KBM-7 (cell line): ENCODE measurements at regions not wholly inside any gene's neighbourhood (a gene's known extent, or its start where the extent isn't known, plus 50 kb on each side); places are given as distances from the start of the nearest gene placed in this dataset.
"Not testable (repeated sequence)": the region's sequence is repeated elsewhere in the genome, so short reads cannot be mapped to it uniquely, and the experiment has no call there.

Experiments used
- DNase-seq: peaks from one replicate; pipeline ENCODE4 v3.0.0-alpha.2; 2015
- in situ Hi-C: fragments of 300-500 bp; cut with MboI; formaldehyde crosslinking; loops from 2 replicates; pipeline ENCODE4 v1.14.3; 2020; ENCODE audit warnings: low sequenced_read_pairs, low pct_unique_long_range_greater_than_20kb, mixed read lengths

- in situ Hi-C loops, DNase-seq: not testable (repeated sequence)
Measured at GRCh38 chr4:187131826-187132225, 408.2 kb upstream of the FAT1 start.

DNA sequence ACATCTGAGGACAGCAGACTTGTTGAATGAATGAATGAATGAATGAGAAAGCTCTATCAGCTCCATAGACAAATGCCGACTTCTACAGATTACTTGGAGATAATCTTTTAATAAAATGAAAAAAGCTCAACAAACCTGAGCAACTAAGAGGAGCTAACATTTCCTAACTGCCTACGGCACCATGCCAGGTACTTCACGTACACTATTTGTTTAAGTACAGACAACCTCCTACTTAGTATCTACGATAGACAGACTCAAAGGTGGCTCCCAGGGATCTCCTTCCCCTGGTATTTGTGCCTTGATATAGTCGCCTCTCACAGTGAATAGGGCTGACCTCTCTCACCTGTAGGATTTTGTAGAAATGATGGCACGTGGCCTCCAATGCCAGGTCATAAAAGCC is 412.2 kb upstream of the FAT1 start:
- in situ Hi-C loops = no loop called here
- DNase-seq = no peak

DNA sequence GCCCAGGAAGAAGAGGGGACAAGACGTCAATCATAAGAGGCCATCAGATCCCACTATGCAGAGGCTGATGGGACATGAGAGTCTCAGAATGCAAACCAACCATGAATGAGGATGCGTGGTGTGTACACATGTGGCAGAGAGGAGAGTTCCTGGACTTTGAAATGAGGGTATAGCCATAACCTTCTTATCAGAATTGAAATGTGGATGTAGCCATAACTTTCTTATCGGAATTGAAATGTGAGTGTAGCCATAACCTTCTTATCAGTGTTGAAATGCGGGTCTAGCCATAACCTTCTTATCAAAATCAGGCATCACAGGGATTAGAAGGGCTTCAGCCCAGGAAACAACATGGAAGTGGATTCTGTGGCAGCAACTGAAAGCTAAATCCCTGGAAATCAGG is 415.5 kb upstream of the FAT1 start:
- in situ Hi-C loops = no loop called here
- no peak for DNase-seq

- in situ Hi-C loops = no loop called here
- DNase-seq = no peak
Measured at GRCh38 chr4:187141101-187141500, 417.4 kb upstream of the FAT1 start.

GRCh38 chr4:187149229-187149945 is 425.7 kb upstream of the FAT1 start:
- in situ Hi-C loops = no loop called here
- no peak for DNase-seq

- in situ Hi-C loops = no loop called here
- DNase-seq = no peak
Measured at GRCh38 chr4:187157380-187157958, 433.8 kb upstream of the FAT1 start.

DNA sequence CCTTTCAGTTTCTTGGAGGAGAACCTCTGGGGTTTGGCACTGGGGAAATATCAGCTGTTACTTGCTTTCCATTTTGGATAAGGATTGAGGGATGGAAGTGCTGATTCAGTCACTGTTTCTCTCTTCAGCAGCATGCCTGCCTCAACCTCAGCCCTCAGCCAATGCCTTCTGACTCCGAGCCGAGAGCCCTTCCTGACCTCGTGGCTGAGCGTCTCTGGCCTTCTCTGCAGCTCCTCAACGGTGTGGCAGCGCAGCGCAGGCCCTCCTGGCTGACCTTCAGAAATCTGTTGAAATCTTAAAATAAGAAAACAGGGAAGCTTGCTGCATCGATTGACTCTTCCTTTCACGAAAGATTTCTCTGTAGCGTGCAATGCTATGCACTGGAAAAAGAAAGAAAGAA is 434.3 kb upstream of the FAT1 start:
- no peak for DNase-seq
- in situ Hi-C loops = no loop called here

- in situ Hi-C loops = no loop called here
- DNase-seq = no peak
Measured at GRCh38 chr4:187160486-187160885, 436.8 kb upstream of the FAT1 start.

- in situ Hi-C loops = no loop called here
- no peak for DNase-seq
Measured at GRCh38 chr4:187166886-187167512, 443.3 kb upstream of the FAT1 start.

GRCh38 chr4:187171706-187172339 is 448.2 kb upstream of the FAT1 start:
- in situ Hi-C loops = no loop called here
- DNase-seq = no peak

GRCh38 chr4:187172340-187172761 is 448.7 kb upstream of the FAT1 start:
- no peak for DNase-seq
- in situ Hi-C loops = no loop called here

DNA sequence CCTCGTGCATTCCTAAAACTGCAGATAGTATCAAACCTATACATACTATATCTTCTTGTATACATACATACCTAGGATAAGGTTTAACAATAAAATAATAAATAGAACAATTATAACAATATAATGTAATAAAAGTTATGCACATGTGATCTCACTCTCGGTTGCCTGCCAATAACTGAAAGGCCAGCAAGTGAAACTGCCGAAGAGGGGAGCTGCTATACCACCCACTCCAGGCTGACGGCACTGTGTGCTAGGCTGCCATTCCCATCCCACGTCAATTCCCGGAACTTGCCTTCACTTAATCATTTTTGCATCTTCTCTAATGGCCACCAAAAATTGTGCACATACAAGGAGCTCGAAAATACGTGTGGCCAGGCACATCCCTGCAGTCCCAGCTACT is 451.1 kb upstream of the FAT1 start:
- in situ Hi-C loops = no loop called here
- DNase-seq = no peak

GRCh38 chr4:187175197-187175596 is 451.5 kb upstream of the FAT1 start:
- no peak for DNase-seq
- in situ Hi-C loops = no loop called here

DNA sequence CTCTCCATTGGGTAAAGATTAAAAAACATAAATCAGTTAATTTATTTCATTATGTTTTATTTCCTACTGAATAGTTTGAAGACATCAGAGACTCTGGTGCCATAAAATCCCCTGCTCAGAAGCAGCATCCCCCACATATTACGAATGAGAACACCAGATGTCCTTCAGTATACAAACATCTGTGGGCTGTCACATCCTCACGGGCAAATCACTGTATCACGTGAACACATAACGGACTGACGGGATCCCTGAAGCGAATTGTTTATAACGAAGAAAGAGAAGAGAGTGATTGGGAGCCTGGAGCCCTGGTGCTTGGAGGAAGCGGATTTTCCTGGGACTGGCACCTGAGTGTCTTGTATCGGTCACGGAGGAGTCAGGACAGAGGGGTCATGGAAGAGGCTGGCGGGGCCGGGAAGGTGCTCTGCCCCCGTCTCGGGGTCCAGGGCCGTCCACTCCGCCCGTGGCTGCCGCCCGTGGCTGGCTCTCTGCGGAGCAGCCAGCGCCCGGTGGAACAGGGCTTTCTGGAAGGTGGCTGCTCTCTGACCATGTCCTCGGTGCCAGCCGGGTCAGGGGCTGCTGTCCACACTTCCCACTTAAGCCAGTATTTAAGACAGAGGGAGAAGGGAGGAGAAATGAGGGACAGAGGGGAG is 452.7 kb upstream of the FAT1 start:
- in situ Hi-C loops = no loop called here
- DNase-seq = no peak

GRCh38 chr4:187178084-187178483 is 454.4 kb upstream of the FAT1 start:
- in situ Hi-C loops = no loop called here
- no peak for DNase-seq

DNA sequence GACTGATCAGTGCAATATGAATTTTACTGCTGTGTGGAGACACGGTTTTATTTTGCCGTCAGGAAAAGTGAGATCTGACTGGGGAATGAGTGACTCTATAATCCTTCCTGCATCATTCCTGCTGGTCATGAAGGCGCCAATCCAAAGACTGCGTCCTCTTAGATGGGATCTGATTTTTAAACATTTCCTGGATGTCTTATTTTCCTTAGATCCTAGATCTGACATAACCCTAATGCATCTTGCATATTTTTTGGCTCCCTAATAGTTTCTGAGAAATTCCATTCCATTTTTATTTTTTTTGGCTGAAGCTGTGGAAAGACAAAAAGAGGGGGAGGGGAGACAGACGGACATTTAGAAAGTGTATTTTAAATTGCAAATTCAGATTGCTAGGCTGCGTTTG is 454.9 kb upstream of the FAT1 start:
- in situ Hi-C loops = no loop called here
- no peak for DNase-seq

DNA sequence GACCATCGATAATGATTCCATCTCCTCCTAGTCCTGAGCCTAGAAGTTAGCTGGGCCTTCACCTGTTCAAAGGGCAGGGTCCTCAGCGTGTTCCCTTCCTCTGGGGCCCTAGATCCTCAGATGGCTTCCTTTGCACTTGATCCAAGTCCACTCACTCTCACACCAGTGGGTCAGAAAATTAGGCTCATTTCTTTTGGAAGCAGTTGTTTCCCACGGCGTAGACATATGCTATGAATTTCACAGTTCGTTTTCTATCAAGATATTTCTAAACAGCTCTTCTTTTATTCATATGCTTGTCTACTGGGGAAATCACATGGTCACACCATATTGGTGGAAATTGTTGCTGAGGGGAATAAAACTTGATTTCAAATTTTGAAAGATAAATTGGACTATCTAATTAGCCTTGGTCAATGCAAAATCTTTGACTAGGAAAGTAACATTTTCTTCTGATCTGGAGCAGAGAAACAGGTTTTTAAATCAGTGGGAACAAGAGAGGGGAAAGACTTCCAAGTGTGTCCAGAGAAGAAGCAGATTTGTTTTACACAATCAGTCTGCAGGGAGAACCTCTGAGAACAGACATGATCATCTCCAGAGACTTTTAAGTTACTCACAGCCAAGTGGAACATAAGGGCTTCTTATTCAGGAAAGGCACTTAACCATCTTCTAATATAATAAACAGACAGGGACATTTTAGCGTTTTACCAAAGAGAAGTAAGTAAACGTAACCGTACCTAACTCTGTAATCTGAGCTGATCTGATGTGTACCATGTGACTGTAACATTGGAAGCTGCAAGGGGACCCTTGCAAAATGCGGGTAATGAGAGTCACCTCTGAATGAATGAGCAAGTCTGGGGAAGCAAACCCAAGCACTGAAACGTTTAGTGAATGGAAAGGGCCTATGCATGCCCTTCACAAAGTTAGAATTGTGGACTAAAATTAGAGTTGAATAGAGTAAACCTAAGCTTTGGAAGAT is 455.7 kb upstream of the FAT1 start:
- no peak for DNase-seq
- in situ Hi-C loops = no loop called here

DNA sequence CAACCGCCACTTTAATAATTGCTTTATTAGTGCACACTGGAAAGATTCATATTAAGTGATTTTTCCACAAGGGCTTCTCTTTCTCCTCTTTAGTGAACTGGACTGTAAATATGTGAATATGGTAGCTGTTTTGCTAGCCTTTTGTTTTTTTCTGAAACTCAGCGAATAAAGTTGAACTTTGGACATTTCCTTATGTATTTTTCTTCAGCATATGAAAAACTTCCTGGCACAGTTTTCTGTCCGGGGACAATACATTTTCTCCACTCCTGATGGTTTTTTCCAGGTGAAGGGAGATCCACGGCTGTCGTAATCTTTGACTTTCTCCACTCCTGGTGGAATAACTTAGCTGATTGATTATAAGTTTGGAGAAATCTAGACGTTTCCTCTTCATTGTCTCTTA is 457.4 kb upstream of the FAT1 start:
- in situ Hi-C loops = no loop called here

DNA sequence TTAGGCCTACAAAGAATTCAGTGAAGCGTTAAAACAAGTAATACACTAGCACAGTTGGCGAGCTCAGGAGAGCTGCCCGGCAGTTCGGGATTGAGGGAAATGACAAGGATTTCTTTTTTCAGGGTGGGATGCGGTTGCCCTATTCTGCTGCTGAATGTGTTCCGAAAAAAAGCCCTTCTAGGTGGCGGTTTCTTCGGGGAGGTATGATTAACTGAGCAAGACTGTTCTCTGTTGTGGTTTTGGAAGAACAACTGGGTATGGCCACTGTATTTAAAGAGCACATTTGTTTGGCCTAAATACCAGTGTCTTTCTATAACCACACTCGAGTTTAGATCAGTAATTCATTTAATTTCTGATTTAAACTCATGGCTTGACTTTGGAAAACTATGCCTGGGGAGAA is 459.7 kb upstream of the FAT1 start:
- no peak for DNase-seq
- in situ Hi-C loops = no loop called here

More for the DNA sequence above, 457.4 kb upstream of the FAT1 start:
- DNase-seq = no peak
